OCI-M1 (cell line): ENCODE measurements at regions not wholly inside any gene's neighbourhood (a gene's known extent, or its start where the extent isn't known, plus 50 kb on each side); places are given as distances from the start of the nearest gene placed in this dataset.
"Not testable (repeated sequence)": the region's sequence is repeated elsewhere in the genome, so short reads cannot be mapped to it uniquely, and the experiment has no call there.

ENCODE experiments used
- DNase-seq: peaks from one replicate; lab custom pipeline; 2025; lab: John Stamatoyannopoulos, UW

DNA sequence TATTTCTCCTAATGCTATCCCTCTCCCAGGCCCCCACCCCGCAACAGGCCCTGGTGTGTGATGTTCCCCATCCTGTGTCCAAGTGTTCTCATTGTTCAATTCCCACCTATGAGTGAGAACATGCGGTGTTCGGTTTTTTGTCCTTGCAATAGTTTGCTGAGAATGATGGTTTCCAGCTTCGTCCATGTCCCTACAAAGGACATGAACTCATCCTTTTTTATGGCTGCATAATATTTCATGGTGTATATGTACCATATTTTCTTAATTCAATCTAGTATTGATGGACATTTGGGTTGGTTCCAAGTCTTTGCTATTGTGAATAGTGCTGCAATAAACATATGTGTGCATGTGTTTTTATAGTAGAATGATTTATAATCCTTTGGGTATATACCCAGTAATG, 1270.3 kb downstream of the UQCRFS1 start:
- not testable (repeated sequence) for DNase-seq

- DNase-seq: no peak
Observed at GRCh38 chr19:27936139-27936538, 1276.8 kb downstream of the UQCRFS1 start.

DNA sequence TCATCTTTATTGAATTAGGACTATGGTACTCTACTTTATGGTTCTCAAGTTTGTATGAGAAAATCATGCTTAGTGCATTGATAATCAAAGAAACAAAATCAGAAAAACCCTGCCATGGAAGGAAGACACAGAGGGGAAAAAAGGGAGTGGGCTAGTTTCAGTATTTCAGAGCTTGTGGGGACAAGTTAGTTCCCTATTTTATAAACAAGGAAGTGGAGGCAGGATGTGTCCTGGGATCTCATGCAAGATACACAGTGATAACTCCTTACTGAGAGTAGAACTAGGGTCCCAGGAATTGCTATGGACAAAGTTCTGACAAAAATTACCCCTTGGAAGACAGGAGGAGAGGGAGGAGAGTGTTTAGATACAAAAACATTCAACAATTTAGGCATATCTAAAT, 1277.3 kb downstream of the UQCRFS1 start:
- DNase-seq: peak; percentile 65

GRCh38 chr19:27929399-27929798, 1283.6 kb downstream of the UQCRFS1 start:
- DNase-seq: no peak

DNA sequence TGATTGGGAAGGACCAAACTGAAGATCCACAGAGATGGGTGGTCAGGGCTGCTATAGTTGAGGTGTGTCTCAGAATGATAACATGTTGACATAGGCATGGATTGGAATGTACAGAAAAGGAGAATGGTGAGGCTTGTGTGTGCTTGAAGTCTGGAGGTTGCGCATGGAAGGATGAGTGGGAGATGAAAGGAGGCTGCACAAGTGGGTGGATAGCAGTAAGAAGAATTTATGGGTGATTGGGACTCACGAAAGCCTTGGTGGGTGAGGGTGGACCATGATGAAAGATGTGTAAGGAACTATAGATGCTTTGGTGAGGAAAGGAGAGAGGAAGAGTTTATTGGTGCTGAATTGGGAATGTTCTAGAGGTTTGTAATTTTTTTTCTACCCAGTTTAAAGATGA, 1287.7 kb downstream of the UQCRFS1 start:
- DNase-seq: no peak

DNA sequence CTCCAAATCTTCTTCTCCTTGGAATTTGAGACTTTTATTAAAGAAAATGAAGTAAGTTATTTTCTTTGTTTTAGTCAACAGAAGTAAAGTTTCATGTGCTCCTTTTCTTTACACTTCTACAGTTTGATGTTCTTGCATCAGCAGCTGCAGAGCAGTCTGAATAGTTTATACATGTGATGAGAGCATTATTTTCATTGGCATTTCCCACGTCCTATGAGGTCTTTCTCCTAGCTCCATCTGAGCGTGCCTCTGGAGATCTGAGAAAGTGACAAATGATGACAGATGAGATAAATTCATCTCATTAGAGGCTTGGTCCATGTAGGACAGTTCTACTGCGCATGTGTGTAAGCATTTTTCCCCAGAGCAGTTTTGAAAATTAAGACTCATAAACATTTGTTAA, 1290.0 kb downstream of the UQCRFS1 start:
- DNase-seq: no peak

DNA sequence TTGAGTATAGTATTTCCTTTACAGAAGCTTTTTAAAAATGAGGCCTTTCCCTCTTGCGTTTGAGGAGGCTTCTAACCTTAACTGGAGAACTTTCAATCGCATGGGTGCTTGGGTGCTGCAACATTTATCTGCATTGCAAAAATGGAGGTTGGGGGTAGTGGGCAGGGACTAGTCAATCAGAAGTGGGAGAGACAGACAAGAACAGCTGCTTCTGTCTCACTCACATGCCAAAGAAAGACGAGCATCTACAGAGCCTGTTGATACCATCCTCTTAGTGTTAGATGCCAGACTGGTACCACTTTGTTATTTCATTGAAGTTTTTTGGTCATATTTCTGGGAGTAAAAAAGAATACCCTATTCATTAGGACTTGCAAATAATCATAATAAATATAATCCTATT, 1292.2 kb downstream of the UQCRFS1 start:
- DNase-seq: no peak

GRCh38 chr19:27918818-27919217, 1294.1 kb downstream of the UQCRFS1 start:
- no peak for DNase-seq

DNA sequence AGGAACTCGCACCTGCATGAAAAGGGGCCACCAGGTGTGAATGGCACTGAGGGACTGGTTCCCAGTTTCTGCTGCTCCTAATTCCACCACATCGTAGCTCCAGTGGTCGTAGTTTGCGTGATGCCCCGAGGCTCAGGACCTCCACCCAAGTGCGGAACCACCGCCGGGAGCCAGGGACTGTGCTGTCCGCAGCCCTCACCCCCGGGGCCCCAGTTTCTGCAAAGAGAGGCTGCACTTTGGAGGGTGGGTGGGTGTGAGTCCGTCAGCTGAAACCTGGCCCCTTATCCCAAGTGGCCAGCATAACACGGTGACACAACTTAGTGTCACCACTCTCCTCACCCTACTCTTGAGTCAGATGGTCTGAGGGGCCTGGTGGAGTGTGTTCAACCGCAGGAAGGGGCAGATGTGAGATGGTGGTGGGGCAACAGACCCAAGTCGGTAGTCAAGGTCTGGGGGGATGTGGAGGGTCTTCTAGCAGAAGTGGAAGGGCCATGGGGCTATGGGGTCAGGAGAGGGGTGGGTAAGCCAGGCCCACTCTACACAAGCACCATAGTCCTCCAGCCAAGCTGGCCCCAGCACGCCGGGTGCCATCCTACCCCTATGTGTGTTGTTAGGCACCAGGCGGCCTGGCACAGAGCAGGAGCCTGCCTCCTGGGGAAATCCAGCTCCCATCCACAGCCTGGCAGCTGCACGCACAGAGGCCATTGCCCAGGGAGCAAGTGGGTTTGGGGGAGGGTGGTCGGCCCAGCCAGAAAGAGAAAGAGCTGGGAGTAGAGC, 1301.6 kb downstream of the UQCRFS1 start:
- DNase-seq: no peak

DNA sequence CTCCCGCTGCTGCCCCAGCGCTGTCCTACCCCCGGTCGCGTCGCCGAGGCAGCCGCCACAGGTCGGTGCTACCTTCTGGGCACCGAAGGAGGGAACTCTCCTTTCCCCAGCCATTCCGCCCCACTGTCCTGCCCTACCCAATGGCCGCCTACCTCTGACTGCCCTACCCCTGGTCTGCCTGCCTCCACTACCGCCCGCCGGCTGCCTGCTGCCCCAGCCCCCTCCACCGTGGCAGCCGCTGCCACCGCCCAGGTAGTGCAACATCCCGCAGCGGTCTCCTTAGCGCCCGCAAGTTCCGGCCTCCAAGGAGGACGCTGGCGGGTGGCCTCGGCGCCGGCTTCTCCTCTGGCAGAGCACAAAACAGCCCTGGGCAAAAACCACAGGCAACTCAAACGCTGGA, 1303.1 kb downstream of the UQCRFS1 start:
- no peak for DNase-seq

DNA sequence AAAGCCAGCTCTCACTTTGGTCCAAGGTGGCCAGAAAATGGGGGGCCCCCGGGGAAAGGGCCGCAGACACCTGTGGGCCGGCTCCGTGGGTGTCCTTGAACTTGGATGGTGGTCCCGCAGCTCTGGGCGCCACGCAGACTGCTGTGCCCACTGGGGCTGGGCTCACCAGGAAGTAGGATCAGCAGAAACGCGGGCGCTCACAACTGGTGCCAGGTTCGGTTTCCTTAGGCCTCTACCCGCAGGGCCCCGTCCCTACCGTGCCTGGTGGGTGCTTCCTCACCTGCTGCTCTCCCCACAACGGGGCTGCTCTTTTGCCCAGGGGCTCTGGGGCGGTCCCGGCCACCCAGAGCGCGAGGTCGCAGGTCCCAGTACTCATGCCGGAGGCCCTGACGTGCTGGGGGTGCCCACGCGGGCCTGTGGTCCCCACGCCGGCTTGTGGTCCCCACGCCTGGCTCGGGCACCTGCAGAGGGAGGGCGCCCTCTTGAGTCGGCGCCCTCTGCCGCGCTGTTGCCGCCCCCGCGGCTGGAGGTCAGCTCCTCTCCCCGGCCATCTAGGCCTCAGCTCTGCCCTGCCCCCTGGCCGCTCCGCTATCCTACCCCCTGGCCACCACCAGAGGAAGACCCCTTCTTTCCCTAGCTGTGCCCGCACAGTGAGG, 1303.6 kb downstream of the UQCRFS1 start:
- no peak for DNase-seq

DNA sequence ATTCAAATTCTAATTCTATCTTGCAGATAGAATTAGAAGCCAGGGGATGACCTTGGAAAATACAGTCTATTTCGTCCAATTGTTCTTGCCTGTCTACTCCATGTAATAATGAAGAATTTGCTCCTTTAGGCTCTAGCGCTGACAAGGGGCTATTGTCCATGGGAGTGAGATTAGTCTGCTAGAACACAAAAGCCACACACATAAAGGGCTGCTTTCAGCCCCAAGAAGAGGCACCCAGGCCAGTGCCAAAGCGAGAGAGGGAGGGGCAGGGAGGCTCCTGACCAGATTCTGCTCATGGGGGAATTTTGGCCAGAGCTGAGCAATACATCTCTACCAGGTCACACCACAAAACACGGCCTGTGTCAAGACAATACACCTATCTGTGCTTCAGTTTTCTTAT, 1306.9 kb downstream of the UQCRFS1 start:
- DNase-seq: no peak

DNA sequence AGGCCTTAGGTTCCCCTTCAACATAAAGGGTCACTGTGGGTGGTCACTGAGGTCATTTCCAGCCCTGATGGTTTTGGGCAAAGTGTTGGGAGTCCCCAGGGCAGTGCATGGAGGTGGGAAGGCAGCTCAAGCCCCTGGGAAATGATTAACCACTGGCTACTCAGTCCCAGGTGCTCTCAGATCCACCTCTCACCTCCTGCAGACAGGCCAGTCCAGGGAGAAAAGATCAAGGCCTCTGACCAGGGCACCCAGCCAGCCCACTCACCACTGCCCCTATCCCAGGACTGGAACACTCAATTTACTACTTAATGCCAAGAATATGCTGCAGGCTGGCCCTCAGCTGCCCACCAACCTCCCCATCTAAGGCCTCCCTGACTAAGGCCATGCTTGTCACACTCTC, 1307.9 kb downstream of the UQCRFS1 start:
- DNase-seq: no peak

DNA sequence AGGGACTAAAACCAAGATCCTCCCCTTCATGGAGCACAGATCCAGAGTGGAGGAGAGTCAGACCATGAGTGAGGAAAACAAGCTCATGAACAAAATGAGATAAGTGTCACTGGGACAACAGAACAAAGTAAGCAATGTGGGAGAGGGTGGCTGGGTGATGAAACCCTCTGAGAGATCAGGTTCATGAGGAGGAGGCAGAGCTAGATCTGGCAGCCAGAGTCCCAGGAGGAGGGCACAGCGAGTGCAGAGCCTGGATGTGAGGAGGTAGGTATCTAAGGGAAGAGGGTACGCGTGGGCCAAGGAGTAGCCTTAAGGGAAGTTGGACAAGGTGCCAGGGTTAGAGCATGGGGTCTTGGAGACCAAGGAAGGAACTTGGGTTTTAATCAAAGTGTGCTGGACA, 1311.9 kb downstream of the UQCRFS1 start:
- no peak for DNase-seq

DNA sequence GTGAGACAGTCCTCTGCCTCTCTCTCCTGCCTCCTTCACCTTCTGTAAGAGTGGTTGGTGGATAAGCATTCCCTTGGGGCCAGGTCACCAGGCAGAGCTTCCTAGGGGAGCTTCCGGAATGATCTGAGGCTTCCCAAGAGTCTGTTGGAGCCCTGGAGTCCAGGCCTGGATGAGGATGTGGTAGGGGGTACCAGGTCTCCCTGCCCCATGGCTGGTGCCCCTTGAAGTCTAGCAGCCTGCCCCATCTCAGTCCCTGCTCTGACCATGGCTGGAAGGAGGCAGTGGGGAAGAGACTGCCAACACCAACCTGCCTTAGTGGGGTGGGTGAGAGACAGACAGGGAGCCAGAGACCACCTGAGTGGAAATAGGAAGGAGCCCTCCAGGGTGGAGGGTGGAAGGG, 1316.9 kb downstream of the UQCRFS1 start:
- DNase-seq: no peak

DNA sequence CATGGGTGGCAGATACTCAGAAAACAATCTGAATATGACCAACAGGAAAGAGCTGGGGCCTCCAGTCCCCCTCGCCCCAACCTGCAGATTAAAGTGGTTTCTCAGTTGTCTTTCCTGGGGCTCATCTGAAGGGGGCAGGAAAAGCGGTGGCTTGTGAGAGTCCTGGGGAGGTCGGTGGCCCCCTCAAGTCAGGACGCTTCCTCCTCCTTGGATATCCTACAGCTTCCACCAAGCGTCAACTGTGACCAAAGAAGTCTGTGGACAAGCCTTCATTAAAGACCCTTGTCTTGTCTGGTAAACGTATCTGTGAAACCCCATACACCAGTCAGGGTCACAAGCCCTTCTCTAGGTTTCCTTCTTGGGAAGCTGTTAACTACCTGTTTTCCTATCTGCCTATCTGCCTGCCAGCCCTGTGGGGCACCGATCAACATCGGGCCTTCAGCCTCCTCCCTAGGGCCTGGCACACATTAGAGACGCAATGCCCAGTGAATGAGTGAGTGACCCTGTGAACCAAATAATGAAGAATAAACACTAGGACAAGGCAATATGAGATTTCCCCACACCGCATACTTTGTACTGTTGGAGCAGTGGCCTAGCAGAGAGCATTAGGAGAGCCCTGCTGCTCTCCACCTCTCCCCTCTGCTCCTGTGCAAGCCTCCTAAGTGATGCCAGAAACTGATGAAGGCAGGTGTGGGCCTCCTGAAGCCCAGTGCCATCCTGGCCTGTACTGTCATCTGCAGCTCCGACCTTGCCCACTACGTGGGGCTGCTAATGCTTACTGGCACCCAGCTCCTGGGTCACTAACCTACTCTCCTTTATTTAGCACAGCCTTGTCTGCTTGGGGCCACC, 1317.8 kb downstream of the UQCRFS1 start:
- no peak for DNase-seq

DNA sequence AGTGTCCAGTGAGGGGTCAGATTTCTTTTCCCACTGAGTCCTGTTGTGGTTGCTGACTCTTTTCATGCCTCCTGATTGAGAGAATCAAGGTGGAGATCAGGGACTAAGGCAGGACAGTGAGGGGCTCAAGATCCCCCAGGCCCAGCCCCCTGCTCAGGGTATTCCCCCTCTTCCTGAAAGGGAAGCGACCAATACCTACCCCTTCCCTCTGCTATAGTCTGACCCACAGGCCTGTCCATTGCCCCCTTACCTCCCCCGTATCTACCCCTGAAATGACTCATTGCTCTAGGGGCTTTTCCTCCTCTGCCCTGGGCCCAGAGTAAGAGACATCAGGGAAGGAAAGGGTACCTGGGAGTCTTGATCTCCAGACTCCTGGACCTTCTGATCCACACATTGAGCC, 1320.5 kb downstream of the UQCRFS1 start:
- no peak for DNase-seq

GRCh38 chr19:27891411-27891810, 1321.5 kb downstream of the UQCRFS1 start:
- DNase-seq: no peak

GRCh38 chr19:27890696-27891095, 1322.3 kb downstream of the UQCRFS1 start:
- no peak for DNase-seq

DNA sequence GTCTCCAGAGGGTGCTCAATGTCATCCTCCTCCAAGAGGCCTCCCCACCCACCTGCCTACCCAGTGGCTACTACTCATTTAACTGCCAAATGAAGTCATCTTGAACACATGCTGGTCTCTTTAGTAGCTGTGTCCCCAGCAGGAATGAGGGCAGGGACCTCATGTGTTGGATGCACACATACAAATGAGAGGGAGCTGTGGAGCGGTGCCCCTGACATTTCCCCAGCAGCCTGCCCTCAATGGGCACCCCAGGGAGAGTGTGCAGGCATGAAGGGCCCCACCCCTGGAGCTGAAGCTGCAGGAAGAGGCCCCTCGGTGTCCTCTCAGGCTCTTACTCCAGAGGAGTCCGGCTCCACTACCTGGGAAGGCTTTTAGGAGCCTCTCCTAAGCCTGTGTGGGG, 1322.7 kb downstream of the UQCRFS1 start:
- DNase-seq: no peak

- no peak for DNase-seq
Observed at GRCh38 chr19:27889156-27889555, 1323.8 kb downstream of the UQCRFS1 start.

DNA sequence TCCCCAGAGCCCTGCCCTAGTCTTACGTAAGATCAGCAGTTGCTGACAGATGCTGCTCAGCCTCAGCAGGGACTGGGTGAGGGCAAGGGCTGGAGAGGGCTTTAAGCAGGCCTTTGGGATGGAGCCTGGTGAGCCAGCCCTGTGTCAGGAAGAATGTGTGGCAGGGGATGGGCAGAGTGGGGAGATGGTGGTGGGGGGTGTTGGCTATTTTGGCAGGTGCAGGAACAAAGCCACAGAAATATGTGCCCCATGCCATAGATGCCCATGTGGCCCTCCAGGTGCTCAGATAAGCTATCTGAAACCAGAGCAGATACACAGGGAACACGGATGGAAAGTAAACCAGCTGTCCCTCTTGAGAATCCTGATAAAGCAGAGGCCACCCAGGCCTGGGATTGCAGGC, 1325.0 kb downstream of the UQCRFS1 start:
- no peak for DNase-seq

DNA sequence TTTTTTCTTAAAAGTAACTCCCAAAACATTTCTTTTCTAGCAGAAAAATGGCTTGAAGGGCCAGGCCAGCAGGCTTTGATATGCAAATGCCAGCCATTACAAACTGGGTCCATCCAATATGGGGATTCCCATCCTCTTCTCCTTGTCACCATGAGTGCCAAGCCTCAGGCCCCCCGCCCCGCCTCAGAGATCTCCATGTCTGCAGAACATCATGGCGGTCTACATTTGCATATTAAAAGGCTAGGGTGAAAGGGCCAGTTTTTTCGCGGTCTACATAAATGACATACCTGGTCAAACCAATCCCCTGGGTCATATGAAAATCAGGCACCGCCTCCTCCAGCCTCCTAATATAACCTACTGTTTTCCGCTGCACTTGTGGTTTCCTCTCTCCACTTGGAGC, 1327.6 kb downstream of the UQCRFS1 start:
- no peak for DNase-seq
